Right forelimb (tissue), 1 donor: ENCODE measurements at regions not wholly inside any gene's neighbourhood (a gene's known extent, or its start where the extent isn't known, plus 50 kb on each side); places are given as distances from the start of the nearest gene placed in this dataset.
"Not testable (repeated sequence)": the region's sequence is repeated elsewhere in the genome, so short reads cannot be mapped to it uniquely, and the experiment has no call there.

Experiments used
- DNase-seq: peaks from one replicate; pipeline ENCODE4 v3.0.0-alpha.2; 2018

DNA sequence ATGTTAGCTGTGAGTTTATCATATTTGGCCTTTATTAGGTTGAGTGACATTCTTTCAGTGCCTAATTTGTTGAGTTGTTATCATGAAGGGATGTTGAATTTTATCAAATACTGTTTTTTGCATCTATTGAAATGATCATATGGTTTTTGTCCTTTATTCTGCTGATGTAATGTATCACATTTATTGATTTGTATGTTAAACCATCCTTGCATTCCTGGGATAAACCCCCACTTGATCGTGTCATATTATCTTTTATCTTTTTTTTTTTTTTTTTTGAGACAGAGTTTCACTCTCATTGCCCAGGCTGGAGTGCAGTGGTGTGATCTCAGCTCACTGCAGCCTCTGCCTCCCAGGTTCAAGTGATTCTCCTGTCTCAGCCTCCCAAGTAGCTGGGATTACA is 51.9 kb upstream of the MFGE8 start:
- DNase-seq, result not testable (repeated sequence)

DNA sequence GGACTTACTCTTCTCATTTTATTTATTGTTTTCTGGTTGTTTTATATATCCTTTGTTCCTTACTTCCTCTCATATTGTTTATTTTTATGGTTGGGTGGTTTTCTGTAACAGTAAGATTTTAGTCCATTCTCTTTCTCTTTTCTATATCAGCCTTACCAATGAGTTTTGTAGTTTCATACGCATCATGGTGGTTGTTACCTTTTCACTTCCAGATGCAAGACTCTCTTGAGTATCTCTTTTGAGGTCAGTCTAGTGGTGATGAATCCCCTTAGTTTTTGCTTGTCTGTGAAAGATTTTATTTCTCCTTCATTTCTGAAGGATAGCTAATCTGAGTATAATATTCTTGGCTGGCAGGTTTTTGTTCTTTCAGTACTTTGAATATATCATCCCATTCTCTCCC is 57.1 kb upstream of the MFGE8 start:
- DNase-seq, result no peak

DNA sequence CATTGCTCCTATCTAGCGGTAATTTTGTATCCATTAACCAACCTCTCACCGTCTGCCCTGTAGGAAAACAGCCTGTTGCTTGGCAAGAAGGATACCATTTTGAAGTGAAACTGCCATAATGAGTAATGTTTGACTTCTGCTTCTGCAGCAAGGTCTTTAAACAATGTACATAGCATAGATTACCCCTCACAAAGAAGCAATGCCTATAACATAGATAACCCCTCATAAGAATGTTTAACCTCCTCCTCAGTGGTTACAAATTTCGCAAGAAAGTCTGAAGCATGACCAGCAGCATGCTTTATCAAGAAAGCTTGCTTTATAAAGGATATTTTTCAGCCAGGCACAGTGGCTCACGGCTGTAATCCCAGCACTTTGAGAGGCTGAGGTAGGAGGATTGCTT is 61.2 kb upstream of the MFGE8 start:
- DNase-seq, result no peak

DNA sequence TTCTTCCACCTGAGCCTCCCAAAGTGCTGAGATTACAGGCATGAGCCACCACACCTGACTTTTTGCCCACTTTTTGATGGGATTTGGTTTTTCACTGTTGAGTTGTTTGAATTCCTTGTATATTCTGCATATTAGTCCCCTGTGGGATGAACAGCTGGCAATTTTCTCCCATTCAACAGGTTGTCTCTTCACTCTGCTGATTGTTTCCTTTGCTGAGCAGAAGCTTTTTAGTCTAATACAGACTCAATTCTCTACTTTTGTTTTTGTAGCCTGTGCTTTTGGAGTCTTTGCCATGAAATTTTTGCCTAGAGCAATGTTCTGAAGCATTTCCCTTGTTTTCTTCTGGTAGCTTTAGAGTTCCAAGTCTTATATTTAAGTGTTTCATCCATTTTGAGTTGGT is 62.7 kb upstream of the MFGE8 start:
- DNase-seq, result no peak

DNA sequence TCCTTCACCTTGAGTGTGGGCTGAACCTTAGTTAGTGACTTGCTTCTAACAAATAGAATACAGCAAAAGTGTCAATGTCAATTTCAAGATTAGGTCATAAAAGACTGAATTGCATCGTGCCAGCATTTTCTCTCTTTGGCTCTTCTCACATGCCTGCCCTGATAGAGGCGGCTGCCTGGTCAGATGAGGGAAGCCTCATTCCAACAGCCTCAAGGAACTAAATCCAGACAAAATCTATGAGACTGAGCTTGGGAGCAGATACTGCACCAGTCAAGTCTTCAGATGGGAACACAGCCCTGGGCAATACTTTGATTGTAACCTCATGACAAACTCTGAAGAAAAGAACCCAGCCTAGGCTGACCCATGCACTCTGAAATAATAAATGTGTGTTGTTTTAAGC is 63.5 kb upstream of the MFGE8 start:
- DNase-seq, result no peak

DNA sequence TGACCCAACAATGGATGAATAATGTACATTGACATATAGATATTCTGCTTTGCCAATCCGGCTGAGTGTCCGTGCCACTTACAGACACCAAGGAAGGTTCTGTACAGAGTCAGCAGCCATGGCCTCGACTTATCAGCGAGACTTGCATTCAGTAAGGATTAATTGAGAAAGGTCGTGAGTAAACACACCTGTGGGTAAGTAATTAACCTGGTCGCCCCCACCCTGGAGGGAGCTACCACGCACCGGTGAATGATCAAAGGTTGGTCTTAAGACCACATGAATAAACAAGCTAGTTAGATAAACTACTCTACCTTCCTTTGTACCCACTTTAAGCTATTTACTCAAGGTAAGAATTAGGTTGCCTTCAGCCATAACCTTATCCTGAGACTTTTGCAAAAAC is 66.5 kb upstream of the MFGE8 start:
- no peak for DNase-seq

DNA sequence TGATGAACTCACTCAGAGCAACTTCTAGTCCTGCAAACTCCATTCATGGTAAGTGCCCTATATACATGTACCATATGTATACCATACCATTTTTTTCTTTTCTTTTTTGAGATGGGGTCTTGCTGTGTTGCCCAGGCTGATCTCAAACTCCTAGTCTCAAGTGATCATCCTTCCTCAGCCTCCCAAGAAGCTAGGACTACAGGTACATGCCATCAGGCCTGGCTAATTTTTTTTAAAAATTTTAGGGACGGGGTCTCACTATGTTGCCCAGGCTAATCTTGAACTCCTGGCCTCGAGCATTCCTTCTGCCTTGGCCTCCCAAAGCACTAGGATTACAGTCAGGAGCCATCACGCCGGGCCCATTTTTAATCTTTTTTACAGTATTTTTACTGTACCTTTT is 67.3 kb upstream of the MFGE8 start:
- DNase-seq, result no peak

DNA sequence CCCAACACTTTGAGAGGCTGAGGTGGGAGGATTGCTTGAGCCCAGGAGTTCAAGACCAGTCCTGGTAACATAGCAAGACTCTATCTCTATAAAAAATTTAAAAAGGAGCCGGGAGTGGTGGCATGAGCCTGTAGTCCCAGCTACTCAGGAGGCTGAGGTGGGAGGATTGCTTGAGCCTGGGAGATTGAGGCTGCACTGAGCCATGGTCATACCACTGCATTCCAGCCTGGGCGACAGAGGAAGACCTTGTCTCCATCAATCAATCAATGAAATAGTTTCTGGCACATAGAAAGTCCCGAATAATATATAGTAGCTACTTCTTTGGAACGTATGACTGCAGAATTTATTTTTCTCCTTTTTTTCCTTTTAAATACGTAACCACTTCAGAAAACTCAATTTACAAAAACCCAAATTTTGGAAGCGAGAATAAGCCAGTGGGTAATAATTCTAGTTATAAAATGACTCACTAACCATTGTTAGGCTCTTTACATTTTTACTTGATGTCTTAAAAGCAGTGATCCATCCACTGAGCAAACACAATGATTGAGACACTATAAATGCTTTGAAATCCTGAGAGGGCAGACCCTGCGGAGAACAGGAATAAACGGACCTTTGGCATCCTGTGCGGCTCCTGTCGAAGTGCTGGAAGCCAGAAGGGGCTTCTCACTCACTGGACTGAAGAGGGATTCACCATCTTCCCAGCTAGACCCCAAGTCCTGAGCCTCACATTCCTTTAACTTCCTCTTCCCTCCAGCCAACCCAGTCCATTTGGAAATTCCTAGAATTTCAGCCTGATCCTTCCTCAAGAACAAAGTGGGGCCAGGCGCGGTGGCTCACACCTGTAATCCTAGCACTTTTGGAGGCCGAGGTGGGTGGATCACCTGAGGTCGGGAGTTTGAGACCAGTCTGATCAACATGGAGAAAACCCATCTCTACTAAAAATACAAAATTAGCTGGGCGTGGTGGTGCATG is 68.4 kb upstream of the MFGE8 start:
- no peak for DNase-seq

DNA sequence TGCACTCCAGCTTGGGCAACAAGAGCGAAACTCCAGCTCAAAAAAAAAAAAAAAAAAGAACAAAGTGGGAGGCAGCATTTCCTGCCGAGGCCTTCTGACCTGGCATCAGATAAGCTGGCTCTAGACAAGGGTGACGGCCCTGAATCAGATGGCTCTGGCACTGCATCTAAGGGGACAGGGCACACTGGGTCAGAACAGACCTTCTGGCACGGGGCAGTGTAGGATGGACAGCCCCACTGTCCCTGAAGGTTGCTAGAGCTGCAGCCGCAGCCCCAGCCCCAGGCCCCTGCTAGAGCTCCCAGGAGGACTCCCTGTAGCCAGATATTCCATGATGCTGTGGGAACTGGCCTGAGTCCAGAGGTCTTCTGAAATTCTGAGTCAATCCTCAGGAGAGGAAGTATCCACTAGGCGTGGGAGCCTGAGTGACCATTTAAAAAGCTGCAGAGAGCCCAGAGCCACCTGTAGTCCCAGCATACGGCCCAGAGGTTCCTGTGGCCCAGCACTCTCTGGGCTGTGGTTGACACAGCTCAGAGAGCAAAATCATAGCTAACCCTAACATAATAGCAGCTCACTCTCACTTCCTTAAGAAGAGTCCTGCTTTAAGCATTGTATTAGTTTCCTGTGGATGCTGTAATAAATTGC is 69.2 kb upstream of the MFGE8 start:
- DNase-seq, result peak; percentile 54

DNA sequence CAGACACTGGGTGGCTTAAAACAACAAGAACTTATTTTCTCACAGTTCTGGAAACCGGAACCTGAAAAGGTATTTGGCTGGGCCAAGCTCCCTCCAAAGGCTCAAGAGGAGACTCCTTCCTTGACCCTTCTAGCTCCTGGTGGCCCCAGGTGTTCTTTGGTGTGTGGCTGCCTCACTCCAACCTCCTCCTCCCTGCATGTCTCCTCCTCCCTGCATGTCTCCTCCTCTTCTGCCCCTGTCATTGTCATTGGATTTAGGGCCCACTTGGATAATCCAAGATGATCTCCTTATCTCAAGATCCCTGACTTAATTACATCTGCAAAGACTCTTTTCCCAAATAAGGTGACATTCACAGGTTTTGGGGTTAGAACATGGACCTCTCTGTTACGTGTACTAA is 69.8 kb upstream of the MFGE8 start:
- DNase-seq, result no peak

DNA sequence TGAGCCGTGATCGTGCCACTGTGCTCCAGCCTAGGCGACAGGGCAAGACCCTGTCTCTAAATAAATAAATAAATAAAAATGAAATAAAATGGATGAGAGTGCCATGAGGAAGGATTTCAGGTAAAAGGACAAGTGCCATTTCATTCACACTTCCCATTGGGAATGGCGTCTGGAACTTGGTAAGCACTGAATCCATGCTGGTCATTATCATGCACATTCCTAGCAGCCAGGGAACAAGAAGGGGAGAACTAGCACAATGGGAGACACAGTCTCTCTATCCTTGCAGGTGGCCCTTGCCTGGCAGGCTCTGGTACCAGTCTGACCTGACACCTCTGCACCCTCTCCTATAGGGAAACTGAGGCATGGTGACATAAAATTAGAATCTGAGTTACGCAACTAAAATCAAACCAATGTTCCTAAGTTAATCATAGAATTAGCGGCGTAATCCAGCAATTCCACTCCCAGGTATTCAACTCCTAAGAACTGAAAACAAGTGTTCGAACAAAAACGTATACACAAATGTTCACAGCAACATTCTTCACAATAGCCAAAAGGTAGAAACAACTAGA is 70.8 kb upstream of the MFGE8 start:
- no peak for DNase-seq

DNA sequence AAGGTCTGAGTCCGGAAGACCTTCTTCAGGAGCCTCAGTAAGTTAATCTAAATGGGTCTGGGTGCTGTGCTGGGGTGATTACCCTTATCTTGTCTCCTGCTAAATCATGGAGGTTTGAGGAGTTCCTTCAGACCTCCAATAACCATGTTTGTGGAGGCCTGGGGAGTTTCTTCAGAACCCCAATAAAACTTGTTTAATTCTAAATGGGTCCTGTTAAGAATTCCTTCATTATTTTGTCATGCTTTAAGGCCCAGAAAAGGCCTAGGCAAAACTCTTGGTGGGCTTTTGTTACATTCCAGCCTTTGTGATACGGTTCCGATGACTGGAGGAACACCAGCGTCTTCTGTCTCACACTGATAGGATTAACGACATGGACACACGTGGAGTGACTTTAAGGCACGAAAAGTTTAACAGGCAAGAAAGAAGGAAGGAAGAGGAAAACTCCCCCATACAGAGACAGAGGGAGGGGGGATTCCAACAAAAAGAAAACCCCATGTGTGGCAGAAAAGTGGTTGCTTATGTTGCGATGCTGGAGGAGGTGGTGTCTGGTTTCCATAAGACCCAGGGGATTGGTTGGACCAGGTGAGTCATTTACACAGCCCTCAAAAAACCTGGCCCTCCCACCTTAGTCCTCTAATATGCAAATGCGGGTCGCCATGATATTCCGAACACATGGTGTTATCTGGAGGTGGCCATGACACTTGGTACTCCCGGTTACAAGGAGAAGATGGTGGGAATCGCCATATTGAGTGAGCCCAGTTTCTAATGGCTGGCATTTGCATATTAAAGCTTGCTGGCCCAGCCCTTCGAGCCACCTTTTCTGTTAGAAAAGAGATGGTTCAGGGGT is 72.6 kb upstream of the MFGE8 start:
- DNase-seq, result no peak

DNA sequence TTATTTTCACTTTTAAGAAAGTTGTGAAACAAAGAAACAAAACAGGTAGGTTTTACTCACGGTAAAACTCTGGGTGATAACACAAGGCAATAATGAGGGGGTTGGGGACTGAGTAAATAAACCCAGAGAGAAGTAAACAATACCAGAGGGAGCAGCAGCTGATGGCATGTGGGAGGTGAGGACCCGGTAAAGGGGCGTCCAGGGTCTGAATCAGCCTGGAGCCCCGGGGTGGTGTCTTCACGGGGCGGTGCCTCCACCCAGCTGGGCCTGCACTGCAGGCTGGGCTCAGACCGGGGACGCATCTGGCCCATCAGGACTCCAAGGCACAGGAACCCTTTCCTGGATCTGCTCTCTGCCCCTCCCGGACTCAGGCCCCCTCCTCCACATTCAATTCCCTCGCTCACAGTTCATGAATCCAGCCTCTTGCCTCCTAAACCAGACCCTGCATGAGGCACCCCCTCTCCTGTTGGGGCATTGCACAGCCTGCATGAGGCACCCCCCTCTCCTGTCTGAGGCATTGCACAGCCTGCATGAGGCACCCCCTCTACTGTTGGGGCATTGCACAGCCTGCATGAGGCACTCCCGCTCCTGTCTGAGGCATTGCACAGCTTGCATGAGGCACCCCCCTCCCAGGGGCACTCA is 73.9 kb upstream of the MFGE8 start:
- no peak for DNase-seq

DNA sequence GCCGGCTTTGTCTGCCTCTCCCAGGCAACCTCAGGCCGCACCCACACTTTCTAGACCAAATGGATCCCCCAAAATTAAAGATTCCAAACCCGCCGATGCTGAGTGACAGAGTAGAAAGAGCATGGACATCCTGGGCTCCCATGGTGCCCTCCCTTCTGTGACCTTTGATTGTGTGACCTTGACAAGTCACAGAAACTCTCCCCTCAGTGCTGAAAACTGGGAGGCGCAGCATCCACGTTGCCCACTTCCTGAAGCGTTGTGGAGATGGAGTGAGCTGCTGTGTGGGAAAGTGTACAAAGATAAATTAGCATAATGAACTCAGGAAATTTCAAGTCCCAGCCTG is 74.4 kb upstream of the MFGE8 start:
- DNase-seq, result no peak

DNA sequence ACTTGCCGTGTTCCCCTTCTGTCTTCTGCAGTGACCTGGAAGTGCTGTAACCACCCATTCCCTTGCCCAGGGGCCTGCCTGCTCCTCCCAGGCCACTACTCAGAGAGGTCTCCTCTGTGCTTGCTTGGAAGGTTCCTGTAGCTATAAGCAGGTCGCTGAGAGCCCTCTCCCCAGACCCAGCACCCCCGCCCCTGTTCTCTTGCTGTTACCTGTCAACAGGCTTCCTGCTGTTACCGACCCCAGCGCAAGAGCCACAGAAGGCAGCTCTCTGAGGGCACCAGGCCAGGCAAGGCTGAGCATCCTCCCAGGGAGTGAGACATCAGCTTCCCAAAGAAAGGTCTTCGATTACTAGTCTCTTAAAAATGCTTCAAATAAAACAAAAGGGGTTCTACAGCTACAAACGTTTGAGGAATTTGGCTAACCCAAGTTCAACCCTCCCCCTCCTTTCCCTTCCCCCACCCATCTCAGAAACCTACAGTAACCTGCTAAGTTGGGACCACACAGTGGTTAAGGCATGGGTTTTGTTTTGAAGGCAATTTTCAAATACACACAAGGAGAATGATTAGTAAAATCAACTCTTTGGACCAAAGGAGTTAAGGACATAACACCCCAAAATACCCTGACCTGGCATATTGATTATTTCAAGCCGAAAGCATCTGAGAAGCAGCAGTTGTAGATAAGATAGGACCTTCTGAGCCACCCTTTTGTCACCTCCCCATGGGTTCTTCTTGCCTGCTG is 74.9 kb upstream of the MFGE8 start:
- DNase-seq, result no peak

DNA sequence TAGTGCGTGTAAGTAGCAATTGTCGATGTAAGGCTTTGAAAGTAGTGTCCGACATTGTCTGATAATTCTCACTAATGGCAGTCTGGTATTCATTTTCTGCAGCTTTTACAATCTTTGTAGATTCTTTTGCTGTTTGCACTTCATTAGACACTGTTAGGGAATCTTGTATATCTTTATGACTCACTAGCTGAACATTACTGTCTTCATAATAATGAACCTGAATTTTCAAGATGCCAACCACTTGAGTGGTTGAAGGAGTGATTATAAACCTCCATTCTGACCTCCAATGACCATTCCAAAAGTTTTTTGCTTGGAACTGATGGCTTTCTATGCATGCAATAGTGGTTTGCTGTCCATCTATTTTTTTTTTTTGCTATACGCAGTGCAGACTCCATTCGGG is 76.4 kb upstream of the MFGE8 start:
- DNase-seq, result no peak

DNA sequence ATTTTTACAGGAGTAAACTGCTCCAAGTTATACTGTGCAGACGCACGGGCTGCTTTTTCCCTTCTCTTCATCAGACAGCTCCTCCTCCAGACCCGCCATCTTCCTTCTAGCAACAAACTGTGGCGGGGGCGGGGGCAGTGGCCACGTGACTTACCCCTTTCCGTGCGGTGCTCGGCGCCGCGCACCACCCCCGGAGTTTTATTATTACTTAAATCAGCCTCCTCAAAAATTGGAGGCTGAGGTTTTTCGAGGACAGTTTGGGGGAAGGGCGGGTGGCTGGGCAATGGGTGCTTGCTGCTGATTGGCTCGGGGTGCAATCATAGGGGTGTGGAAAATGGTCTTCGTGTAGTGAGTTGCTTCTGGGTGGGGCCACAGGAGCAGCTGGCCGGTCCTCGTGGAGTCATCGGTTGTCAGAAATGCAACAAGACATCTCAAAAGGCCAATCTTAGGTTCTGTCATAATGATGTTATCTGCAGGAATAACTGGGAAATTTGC is 77.1 kb upstream of the MFGE8 start:
- no peak for DNase-seq

DNA sequence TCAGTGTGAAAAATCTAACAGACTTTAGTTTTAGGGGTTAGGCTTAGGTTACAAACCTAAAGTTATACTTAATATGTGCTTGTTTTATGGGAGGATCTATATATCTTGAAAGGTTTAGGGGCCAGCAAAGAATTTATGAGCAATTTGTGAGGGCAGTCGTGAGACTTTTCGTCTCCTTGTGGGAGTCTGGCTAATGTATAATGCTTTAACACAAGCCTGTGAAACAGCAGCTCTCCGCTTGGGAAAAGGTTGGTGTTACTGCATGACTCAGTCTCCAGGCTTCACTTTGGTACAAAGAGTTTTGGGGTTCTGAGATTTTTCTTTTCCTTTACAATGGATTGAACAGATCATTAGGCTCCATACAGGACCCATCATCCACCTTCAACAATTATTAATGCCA is 79.0 kb upstream of the MFGE8 start:
- no peak for DNase-seq

DNA sequence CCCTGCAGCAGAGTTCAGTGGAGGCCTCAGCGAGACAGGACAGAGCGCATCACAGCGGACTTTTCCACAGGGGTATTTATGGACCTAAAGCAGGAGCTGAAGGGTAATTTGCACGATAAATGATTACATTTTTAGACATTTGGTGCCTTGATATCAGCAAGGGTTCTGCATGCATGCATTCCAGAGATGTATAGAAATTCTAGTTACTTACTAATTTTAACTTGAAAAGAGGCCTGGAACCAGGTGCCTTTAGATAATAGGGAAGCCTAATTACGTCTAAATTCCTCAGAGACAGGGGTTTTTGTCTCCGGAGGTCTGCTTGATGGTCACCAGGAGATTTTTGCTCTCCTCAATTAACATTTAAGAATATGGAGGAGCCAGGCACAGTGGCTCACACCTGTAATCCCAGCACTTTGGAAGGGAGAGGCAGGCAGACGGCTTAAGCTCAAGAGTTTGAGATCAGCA is 79.8 kb upstream of the MFGE8 start:
- DNase-seq, result no peak

DNA sequence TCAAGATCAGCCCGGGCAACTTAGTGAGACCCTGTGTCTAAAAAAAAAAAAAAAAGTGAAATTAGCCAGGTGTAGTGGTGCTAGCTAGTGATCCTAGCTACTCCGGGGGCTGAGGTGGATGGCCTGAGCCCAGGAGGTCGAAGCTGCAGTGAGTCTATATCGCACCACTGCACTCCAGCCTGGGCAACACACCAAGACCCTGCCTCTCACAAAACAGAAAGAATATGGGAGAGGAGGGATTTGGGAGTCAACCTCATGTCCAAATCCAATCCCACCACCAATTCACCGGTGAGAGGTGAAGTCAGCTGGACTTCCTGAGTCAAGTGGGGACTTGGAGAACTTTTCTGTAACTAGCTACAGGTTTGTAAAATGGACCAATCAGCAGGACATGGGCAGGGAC is 80.5 kb upstream of the MFGE8 start:
- DNase-seq, result no peak

DNA sequence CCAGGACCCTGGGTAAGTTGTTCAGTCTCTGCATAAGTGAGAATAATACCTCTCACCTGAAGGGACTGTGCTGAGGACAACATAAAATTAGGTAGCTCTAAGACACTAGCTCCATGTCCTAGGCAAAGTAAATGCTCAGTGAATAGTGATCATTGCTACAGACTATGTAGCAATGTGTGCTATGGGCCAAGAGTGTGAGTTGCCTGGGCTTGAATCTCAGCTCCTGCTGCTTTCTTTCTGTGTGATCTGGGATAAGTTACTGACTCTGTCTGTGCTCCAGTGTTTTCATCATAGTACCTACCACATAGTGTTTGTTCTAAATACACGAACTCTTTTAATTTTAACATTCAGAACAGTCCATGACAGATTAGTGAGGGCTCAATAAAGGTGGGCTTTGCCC is 81.1 kb upstream of the MFGE8 start:
- DNase-seq, result no peak

DNA sequence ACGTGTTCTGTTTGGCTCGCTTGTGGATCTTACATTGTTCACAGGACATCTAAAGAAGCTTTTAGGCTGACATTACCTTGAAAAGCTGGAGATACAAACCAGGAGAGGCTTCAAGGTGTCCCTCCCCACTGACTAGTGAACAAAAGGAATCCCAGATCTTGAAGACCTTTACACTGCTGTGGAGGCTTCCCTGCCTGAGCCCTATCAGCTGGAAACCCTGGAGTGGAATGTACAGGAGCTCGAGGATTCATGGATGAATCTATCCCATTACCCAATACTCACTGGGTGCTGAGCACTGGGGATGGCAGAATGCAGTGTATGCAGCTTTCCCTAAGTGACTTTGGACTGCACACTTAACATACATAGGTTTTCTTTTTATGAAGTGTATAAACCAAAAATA is 82.3 kb upstream of the MFGE8 start:
- DNase-seq, result no peak
